Neural cell (in vitro differentiated cells): ENCODE measurements at regions not wholly inside any gene's neighbourhood (a gene's known extent, or its start where the extent isn't known, plus 50 kb on each side); places are given as distances from the start of the nearest gene placed in this dataset.

ENCODE experiments used
- CTCF ChIP-seq: fragments of 450-650 bp; IDR thresholded peaks from 2 replicates; pipeline ENCODE4 v1.5.1; 2014; ENCODE audit warnings: antibody characterized with exemption, mild to moderate bottlenecking, moderate library complexity; ENCODE audit not compliant: poor library complexity, severe bottlenecking
- EP300 ChIP-seq: fragments of 450-650 bp; conservative IDR thresholded peaks from 2 replicates; pipeline ENCODE4 v1.6.1; 2014; ENCODE audit warnings: antibody characterized with exemption, mild to moderate bottlenecking, moderate library complexity; ENCODE audit not compliant: poor library complexity, severe bottlenecking
- POLR2AphosphoS5 ChIP-seq: IDR thresholded peaks from 2 replicates; pipeline ENCODE4 v1.6.1; 2012

DNA sequence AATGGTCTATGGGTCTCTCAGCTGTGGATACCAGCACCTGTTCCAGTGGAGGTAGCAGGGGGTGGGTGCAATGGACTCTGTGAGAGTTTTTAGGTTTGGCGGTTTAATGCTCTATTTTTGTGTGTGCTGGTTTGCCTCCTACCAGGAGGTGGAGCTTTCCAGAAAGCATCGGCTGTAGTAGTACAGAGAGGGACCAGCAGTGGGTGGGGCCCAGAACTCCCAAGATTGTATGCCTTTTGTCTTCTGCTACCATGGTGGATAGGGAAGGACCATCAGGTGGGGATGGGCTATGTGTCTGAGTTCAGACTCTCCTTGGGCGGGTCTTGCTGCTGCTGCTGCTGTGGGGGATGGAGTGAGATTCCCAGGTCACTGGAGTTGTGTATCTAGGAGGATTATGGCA, 557.2 kb upstream of the GRID2 start:
- TF ChIP-seq POLR2AphosphoS5, result no peak
- no peak for TF ChIP-seq CTCF
- TF ChIP-seq EP300, result no peak
